Right lobe of liver (tissue), 6 donors: ENCODE measurements at regions not wholly inside any gene's neighbourhood (a gene's known extent, or its start where the extent isn't known, plus 50 kb on each side); places are given as distances from the start of the nearest gene placed in this dataset.

Experiments
- ATAC-seq, 4 donors: fragments of 200-7000 bp; cut with Tn5 transposase; one replicate each; pipeline ENCODE4 v1.9.1; 2020; ENCODE audit warnings: mild to moderate bottlenecking in 4 of 4, moderate library complexity in 4 of 4
- DNase-seq, 3 donors: peaks; one replicate each; pipeline ENCODE4 v3.0.0-alpha.2; 2020
- H3K27ac ChIP-seq, 3 donors: fragments of 200-600 bp; one replicate each; pipeline ENCODE4 v1.8.0; 2022
- H3K27me3 ChIP-seq, 2 donors: fragments of 200-600 bp; one replicate each; pipeline ENCODE4 v1.8.0; 2022
- H3K36me3 ChIP-seq, 4 donors: fragments of 200-600 bp; sonication (generic) in 1 of 4; one replicate each; pipeline versions ENCODE4 v1.5.1 to v1.8.0; 2017 to 2022; ENCODE audit warnings: control low read depth in 1 of 4
- H3K4me1 ChIP-seq, 4 donors: fragments of 200-600 bp; sonication (generic) in 1 of 4; one replicate each; pipeline versions ENCODE4 v1.5.1 to v1.8.0; 2017 to 2022; ENCODE audit warnings: control low read depth in 1 of 4
- H3K4me3 ChIP-seq, 3 donors: fragments of 200-600 bp; one replicate each; pipeline ENCODE4 v1.8.0; 2022
- H3K9me3 ChIP-seq, 4 donors: fragments of 200-600 bp; sonication (generic) in 1 of 4; one replicate each; pipeline versions ENCODE4 v1.5.1 to v1.8.0; 2017 to 2022; ENCODE audit warnings: control low read depth in 1 of 4
- POLR2A ChIP-seq: fragments of 450-650 bp; IDR thresholded peaks from one replicate; pipeline ENCODE4 v1.6.1; 2017; ENCODE audit warnings: antibody characterized with exemption, mild to moderate bottlenecking
- WGBS: methylation state at CpG from one replicate; pipeline ENCODE4 v1.1.6; 2018; ENCODE audit warnings: low coverage, low lambda C conversion rate; ENCODE audit not compliant: insufficient coverage; ENCODE audit errors: missing lambda C conversion rate; 5-methylcytosine and 5-hydroxymethylcytosine counted together
- intact Hi-C, 2 donors: fragments of 100-400 bp; cut with DNase I; formaldehyde crosslinking; loops; one replicate each; pipeline versions ENCODE4 v1.11.2 to v1.14.1; 2022
- TF ChIP-seq, protein P1 (sequence below), 4 donors: fragments of 200-600 bp in 3 of 4; fragments of 450-650 bp in 1 of 4; IDR thresholded peaks; one replicate each; pipeline versions ENCODE4 v1.5.1 to v1.8.0; 2016 to 2022; ENCODE audit warnings: antibody characterized with exemption in 4 of 4, mild to moderate bottlenecking in 2 of 4
- donor health status: DM: no; HTN: yes; CAD: no.
- donor health status: DM: no; HTN: no; CAD: no.
- donor health status: DM: no; HTN: no; CAD: no.
- donor health status: DM: no; HTN: yes; CAD: no.
- donor health status: DM: no; HTN: yes; CAD: no.

DNA sequence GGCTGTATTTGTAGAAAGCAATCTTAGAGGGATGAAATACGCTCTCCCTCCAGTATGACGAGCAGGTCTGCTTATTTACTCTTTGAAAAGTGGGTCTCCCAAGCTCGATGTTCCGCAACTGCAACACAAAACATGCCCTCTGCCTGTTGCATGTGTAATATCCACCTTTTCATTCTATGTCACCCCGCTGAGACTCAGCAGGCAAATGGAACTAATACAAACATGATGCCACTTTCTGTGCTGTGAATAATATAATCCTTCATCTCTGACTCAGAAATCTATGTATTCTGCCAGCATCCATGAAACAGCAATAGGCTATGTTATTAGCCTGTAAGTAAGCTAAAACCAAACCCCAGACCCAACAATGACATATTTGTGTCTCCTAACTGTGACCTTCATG, 200.8 kb upstream of the TMCO5A start:
- Histone ChIP-seq H3K27ac (no peak overlapping the region), H3K27me3 (no peaks in the 10 kb centered on the region), H3K9me3 (no peaks in the 10 kb centered on the region), H3K4me3 (no peak overlapping the region), H3K36me3 (peaks cover 0 to 2% (median 0%) of the 10 kb centered on the region in 4 donors), H3K4me1 (no peaks in the 10 kb centered on the region)
- ATAC-seq (no peak), DNase-seq (no peak)
- WGBS = 75% methylated on average over 4 of the region's 5 CpGs
- intact Hi-C loops = no loop called here
- TF ChIP-seq, protein P1, sequence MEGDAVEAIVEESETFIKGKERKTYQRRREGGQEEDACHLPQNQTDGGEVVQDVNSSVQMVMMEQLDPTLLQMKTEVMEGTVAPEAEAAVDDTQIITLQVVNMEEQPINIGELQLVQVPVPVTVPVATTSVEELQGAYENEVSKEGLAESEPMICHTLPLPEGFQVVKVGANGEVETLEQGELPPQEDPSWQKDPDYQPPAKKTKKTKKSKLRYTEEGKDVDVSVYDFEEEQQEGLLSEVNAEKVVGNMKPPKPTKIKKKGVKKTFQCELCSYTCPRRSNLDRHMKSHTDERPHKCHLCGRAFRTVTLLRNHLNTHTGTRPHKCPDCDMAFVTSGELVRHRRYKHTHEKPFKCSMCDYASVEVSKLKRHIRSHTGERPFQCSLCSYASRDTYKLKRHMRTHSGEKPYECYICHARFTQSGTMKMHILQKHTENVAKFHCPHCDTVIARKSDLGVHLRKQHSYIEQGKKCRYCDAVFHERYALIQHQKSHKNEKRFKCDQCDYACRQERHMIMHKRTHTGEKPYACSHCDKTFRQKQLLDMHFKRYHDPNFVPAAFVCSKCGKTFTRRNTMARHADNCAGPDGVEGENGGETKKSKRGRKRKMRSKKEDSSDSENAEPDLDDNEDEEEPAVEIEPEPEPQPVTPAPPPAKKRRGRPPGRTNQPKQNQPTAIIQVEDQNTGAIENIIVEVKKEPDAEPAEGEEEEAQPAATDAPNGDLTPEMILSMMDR (IDR thresholded peaks at IDR 0.05) = no peak
- no peak for TF ChIP-seq POLR2A

DNA sequence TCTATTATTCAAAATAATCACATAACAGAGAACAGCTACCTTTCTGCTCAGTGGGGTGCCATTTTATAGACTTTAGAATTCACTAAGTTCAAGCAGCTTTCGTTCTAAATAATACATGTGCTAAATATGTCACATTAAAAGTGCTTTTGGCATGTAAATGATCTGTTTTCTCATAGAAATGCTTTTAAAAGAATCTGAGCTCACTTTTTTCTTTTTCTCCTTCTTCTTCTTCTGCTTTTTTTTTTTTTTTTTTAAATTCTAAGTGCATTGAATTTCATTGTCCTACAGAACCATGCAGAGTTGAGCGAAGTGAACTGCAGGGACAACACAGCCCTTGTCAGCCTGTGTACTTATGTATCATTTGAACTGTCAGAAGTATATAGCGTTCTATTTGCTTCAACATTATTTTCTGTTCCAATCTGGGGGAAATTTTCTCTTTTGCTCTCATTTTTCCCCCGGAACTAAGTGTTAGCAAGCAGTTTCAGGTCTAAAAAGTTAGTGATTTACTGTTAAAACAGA, 193.8 kb upstream of the TMCO5A start:
- Histone ChIP-seq H3K4me1 (peaks cover 0 to 14% (median 5%) of the 10 kb centered on the region in 4 donors), H3K4me3 (no peak overlapping the region), H3K36me3 (no peaks in the 10 kb centered on the region), H3K9me3 (no peaks in the 10 kb centered on the region), H3K27me3 (no peaks in the 10 kb centered on the region), H3K27ac (no peak overlapping the region)
- ATAC-seq (no peak), DNase-seq (no peak)
- 75% methylated on average over 4 of the region's 4 CpGs for WGBS
- no peak for TF ChIP-seq POLR2A
- TF ChIP-seq, protein P1 (IDR thresholded peaks at IDR 0.05) = no peak
- intact Hi-C loops = no loop called here

DNA sequence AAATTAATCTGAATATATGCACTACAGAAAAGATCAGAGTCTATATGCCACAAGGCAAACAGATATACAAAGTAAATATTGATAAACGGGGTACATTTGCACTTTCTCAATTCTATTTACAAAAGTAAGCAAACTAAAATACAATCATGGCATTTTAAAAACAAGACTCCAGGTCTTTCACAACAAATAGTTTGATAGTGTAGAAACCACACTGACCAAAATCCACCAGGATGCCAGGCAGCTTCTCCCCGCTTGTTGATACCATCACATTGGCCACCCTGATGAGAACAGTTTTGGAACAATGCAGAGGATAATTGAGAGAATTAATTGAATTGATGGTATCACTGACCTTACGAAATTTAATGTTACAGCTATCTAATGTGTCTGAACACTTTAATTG, 190.6 kb upstream of the TMCO5A start:
- no peaks in the 10 kb centered on the region for H3K36me3 ChIP-seq
- H3K27ac ChIP-seq = no peak overlapping the region
- no peak overlapping the region for H3K4me3 ChIP-seq
- intact Hi-C loops = no loop called here
- no peaks in the 10 kb centered on the region for H3K27me3 ChIP-seq
- no peaks in the 10 kb centered on the region for H3K9me3 ChIP-seq
- TF ChIP-seq, protein P1 (IDR thresholded peaks at IDR 0.05) = no peak
- TF ChIP-seq POLR2A = no peak
- peak; percentile 59 to 92 (median 70) for ATAC-seq
- peaks cover 0 to 14% (median 5%) of the 10 kb centered on the region in 4 donors for H3K4me1 ChIP-seq
- DNase-seq = no peak
- WGBS = 29% methylated on average over 3 of the region's 3 CpGs

DNA sequence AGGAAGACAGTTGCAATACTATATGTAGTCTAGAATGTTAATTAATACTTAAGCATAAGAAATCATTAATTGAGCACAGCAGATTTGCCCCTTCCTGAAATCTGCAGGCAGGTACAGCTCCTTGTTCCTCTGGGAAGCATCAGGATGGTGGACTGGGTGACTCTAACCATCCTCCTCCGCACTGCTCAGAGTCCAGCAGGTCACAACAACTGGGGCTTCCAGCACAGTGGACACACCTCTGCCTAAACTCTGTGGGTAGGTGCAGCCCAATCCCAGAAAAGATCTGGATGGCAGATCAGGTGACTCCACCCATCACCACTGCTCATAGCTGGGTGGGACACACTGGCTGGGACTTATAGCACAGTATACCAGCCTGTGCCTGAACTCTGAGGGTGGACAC, 189.9 kb upstream of the TMCO5A start:
- H3K4me3 ChIP-seq = no peak overlapping the region
- TF ChIP-seq, protein P1 (IDR thresholded peaks at IDR 0.05) = no peak
- no peak for TF ChIP-seq POLR2A
- no peaks in the 10 kb centered on the region for H3K9me3 ChIP-seq
- no peaks in the 10 kb centered on the region for H3K36me3 ChIP-seq
- H3K27me3 ChIP-seq = no peaks in the 10 kb centered on the region
- DNase-seq (no peak), ATAC-seq (peak in 3 of 4 donors; percentile 40 to 56 (median 55))
- peaks cover 0 to 14% (median 5%) of the 10 kb centered on the region in 4 donors for H3K4me1 ChIP-seq
- WGBS = no CpG with 5 or more reads among the region's 1 CpG
- H3K27ac ChIP-seq = no peak overlapping the region
- intact Hi-C loops = no loop called here

DNA sequence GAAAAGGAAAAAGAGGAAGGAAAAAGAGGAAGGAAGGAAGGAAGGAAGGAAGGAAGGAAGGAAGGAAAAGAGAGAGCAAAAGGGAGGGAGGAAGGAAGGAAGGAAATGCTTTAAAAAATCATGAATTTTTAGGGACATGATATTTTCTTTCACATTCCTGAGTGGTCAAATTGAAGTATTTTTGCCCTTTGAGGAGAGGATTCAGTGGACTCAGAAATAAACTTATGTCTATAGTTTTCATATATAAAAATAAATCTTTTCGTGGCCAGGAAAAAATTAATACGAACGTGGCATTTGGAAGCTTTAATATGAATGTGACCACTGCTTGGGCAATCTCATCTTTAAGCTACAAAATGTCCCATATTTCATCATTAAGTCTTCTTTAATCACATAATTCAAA, 183.0 kb upstream of the TMCO5A start:
- no peaks in the 10 kb centered on the region for H3K9me3 ChIP-seq
- no peaks in the 10 kb centered on the region for H3K27me3 ChIP-seq
- intact Hi-C loops = no loop called here
- WGBS = 94% methylated on average over 3 of the region's 3 CpGs
- DNase-seq = no peak
- no peak overlapping the region for H3K4me3 ChIP-seq
- no peaks in the 10 kb centered on the region for H3K4me1 ChIP-seq
- ATAC-seq = no peak
- no peak for TF ChIP-seq POLR2A
- TF ChIP-seq, protein P1 (IDR thresholded peaks at IDR 0.05) = no peak
- no peak overlapping the region for H3K27ac ChIP-seq
- no peaks in the 10 kb centered on the region for H3K36me3 ChIP-seq
